Suprapubic skin (tissue), 4 donors: ENCODE measurements at regions not wholly inside any gene's neighbourhood (a gene's known extent, or its start where the extent isn't known, plus 50 kb on each side); places are given as distances from the start of the nearest gene placed in this dataset.

Experiments used
- DNase-seq, 2 donors: peaks; one replicate each; pipeline ENCODE4 v3.0.0-alpha.2; 2019; ENCODE audit warnings: low spot score in 2 of 2
- H3K27ac ChIP-seq: fragments of 200-600 bp; sonication (generic); one replicate; pipeline ENCODE4 v1.5.1; 2019
- H3K27me3 ChIP-seq: fragments of 200-600 bp; sonication (generic); one replicate; pipeline ENCODE4 v1.5.1; 2019
- H3K36me3 ChIP-seq: fragments of 200-600 bp; sonication (generic); one replicate; pipeline ENCODE4 v1.5.1; 2019
- H3K4me1 ChIP-seq: fragments of 200-600 bp; sonication (generic); one replicate; pipeline ENCODE4 v1.5.1; 2019
- H3K4me3 ChIP-seq: fragments of 200-600 bp; sonication (generic); one replicate; pipeline ENCODE4 v1.5.1; 2019; ENCODE audit warnings: mild to moderate bottlenecking
- H3K9me3 ChIP-seq: fragments of 200-600 bp; sonication (generic); one replicate; pipeline ENCODE4 v1.5.1; 2019
- EP300 ChIP-seq: sonication (generic); formaldehyde crosslinking; IDR thresholded peaks from one replicate; pipeline ENCODE4 v1.6.1; 2017; ENCODE audit warnings: antibody characterized with exemption
- POLR2A ChIP-seq, 2 donors: fragments of 450-650 bp; IDR thresholded peaks; one replicate each; pipeline ENCODE4 v1.6.1; 2017; ENCODE audit warnings: antibody characterized with exemption in 2 of 2, mild to moderate bottlenecking in 2 of 2, moderate library complexity in 2 of 2
- POLR2AphosphoS5 ChIP-seq, 3 donors: sonication (generic); formaldehyde crosslinking; IDR thresholded peaks; one replicate each; pipeline ENCODE4 v1.6.1; 2017; ENCODE audit warnings: antibody characterized with exemption in 3 of 3
- WGBS: methylation state at CpG from one replicate; pipeline ENCODE4 v1.1.5; 2018; 5-methylcytosine and 5-hydroxymethylcytosine counted together
- TF ChIP-seq, protein P1 (sequence below), 2 donors: fragments of 200-600 bp in 1 of 2; fragments of 450-650 bp in 1 of 2; sonication (generic) in 1 of 2; IDR thresholded peaks; one replicate each; pipeline ENCODE4 v1.5.1; 2016 to 2019; ENCODE audit warnings: antibody characterized with exemption in 2 of 2, mild to moderate bottlenecking in 1 of 2, moderate library complexity in 1 of 2

DNA sequence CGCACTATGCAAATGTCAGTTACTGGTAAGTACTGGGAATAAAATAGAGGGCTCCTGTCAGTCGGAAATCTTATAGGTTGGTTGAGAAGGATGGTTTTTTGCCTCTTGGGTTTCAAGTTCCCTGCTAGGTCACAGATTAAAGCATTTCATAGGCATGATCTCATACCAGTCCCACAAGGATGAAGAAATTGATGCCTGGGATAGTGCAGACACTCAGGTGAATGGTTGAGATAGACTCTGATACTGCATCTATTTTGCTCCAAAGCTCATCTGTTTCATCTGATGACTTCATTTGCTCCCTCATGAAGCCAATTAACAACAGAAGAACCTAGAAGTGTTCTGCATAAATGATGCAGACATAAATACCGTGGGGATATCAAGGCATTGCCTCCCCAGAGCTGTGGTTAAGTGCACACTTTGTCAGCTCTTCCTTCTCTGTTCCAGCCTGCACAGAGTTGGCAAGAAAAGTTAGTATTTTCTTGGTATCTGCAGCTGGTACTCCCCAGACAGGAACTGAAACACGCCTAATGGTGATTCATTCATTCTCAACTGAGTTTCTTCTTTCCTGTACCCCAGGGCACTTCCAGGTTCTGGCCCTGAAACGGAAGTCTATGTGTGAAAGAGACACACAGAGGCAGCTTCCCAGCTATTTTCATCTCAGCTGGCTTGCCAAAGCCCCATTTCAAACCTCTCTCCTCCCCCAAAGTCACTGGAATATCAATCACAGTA lies 418.3 kb upstream of the SALL1 start:
- no peaks in the 10 kb centered on the region for H3K36me3 ChIP-seq
- no peak for DNase-seq
- no peak overlapping the region for H3K27ac ChIP-seq
- peaks cover 11% of the 10 kb centered on the region for H3K27me3 ChIP-seq
- TF ChIP-seq EP300 (no peak), POLR2A (IDR thresholded peaks at IDR 0.05) (no peak), POLR2AphosphoS5 (IDR thresholded peaks at IDR 0.05) (no peak)
- TF ChIP-seq, protein P1, sequence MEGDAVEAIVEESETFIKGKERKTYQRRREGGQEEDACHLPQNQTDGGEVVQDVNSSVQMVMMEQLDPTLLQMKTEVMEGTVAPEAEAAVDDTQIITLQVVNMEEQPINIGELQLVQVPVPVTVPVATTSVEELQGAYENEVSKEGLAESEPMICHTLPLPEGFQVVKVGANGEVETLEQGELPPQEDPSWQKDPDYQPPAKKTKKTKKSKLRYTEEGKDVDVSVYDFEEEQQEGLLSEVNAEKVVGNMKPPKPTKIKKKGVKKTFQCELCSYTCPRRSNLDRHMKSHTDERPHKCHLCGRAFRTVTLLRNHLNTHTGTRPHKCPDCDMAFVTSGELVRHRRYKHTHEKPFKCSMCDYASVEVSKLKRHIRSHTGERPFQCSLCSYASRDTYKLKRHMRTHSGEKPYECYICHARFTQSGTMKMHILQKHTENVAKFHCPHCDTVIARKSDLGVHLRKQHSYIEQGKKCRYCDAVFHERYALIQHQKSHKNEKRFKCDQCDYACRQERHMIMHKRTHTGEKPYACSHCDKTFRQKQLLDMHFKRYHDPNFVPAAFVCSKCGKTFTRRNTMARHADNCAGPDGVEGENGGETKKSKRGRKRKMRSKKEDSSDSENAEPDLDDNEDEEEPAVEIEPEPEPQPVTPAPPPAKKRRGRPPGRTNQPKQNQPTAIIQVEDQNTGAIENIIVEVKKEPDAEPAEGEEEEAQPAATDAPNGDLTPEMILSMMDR (IDR thresholded peaks at IDR 0.05), result no peak
- H3K4me1 ChIP-seq, result no peaks in the 10 kb centered on the region
- no peak overlapping the region for H3K4me3 ChIP-seq
- H3K9me3 ChIP-seq, result no peaks in the 10 kb centered on the region
- WGBS, result 40% methylated on average over 5 of the region's 5 CpGs

DNA sequence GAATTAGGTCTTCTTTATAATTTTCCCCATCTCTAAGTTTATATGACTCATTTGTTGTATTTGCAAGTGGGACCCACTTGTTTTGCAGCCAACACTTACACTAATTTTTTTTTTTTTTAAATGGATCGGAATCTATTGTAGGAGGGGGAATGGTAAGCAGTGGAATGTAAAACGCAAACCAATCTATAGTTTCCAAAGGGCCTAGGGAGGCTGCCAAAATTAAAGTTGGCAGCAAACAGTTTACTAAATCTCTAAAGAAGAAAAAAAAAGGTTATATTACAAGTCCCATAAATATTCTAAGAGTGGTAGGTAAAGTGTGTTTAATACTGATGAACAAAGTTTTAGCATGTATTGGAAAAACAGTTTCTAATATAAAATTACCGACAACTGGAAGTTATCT lies 416.8 kb upstream of the SALL1 start:
- Histone ChIP-seq H3K4me1 (no peaks in the 10 kb centered on the region), H3K27ac (no peak overlapping the region), H3K27me3 (peaks cover 4% of the 10 kb centered on the region), H3K36me3 (no peaks in the 10 kb centered on the region), H3K9me3 (no peaks in the 10 kb centered on the region), H3K4me3 (no peak overlapping the region)
- WGBS, result 51% methylated on average over 3 of the region's 3 CpGs
- no peak for DNase-seq
- TF ChIP-seq, protein P1 (IDR thresholded peaks at IDR 0.05), result no peak
- TF ChIP-seq EP300, result no peak
- no peak for TF ChIP-seq POLR2A (IDR thresholded peaks at IDR 0.05)
- TF ChIP-seq POLR2AphosphoS5 (IDR thresholded peaks at IDR 0.05), result no peak

DNA sequence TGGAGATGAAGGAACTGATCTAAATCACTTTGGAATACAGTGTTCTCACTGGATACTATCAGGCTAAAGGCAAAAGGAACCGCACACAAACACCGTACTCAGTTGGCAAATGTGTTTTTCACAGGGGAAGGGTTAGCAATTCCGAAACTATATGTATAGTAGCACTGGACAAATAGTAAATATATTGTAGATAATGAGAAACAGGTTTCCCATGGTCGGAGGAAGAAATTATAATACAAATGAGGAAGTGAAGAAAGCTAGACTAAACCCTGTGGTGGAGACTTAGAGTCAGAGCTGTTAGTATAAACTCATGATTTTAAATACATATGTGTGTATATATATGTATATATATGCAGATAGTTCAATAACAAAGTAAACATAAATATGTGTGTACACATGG lies 414.1 kb upstream of the SALL1 start:
- Histone ChIP-seq H3K4me1 (no peaks in the 10 kb centered on the region), H3K27ac (no peak overlapping the region), H3K27me3 (no peaks in the 10 kb centered on the region), H3K9me3 (no peaks in the 10 kb centered on the region), H3K4me3 (no peak overlapping the region), H3K36me3 (no peaks in the 10 kb centered on the region)
- DNase-seq, result no peak
- 80% methylated on average over 4 of the region's 4 CpGs for WGBS
- TF ChIP-seq, protein P1 (IDR thresholded peaks at IDR 0.05), result no peak
- TF ChIP-seq POLR2A (IDR thresholded peaks at IDR 0.05) (no peak), POLR2AphosphoS5 (IDR thresholded peaks at IDR 0.05) (no peak), EP300 (no peak)

DNA sequence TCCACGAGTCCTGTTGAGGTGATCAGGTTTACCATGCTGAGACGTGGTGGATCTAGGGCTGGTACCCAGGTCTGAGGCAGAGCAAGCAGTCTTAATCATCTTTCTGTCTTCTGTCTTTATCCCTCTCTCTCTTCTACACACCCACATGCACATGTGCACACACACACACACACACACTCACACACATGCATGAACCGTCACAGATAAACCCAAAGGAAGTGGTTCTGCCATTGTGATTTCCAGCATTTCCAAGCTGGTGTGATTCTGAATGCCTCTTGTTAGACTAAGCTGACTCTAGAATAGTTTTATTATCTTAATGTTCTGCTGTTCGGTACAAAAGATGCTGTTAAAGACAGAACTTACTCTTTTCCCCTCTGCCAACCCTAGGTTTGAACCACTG lies 411.8 kb upstream of the SALL1 start:
- no peaks in the 10 kb centered on the region for H3K36me3 ChIP-seq
- H3K4me1 ChIP-seq, result no peaks in the 10 kb centered on the region
- TF ChIP-seq POLR2AphosphoS5 (IDR thresholded peaks at IDR 0.05), result no peak
- TF ChIP-seq, protein P1 (IDR thresholded peaks at IDR 0.05), result no peak
- no peak for TF ChIP-seq EP300
- no peak for TF ChIP-seq POLR2A (IDR thresholded peaks at IDR 0.05)
- no peak overlapping the region for H3K27ac ChIP-seq
- H3K4me3 ChIP-seq, result no peak overlapping the region
- 70% methylated on average over 4 of the region's 4 CpGs for WGBS
- H3K27me3 ChIP-seq, result no peaks in the 10 kb centered on the region
- DNase-seq, result no peak
- H3K9me3 ChIP-seq, result no peaks in the 10 kb centered on the region

DNA sequence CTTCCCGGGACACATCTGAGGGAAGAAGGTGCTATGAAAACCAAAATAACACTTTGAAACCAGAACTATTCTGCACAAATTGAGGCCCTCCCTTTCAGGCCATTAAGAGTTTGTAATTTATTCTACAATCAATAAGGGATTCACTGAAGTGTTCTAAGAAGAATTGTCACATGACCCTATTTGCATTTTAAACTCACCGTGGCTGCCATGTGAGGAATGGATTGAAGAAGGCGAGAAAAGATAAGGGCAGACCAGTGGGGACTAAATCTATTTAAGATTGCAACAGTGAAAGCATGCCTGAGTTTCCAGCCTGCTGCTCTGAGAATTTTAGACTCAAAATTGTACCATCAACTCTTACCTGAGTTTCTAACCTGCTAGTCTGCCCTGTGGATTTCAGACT lies 408.8 kb upstream of the SALL1 start:
- Histone ChIP-seq H3K4me3 (no peak overlapping the region), H3K27ac (no peak overlapping the region), H3K27me3 (no peaks in the 10 kb centered on the region), H3K9me3 (no peaks in the 10 kb centered on the region), H3K36me3 (no peaks in the 10 kb centered on the region), H3K4me1 (peaks cover 7% of the 10 kb centered on the region)
- TF ChIP-seq POLR2AphosphoS5 (IDR thresholded peaks at IDR 0.05) (no peak), POLR2A (IDR thresholded peaks at IDR 0.05) (no peak), EP300 (no peak)
- TF ChIP-seq, protein P1 (IDR thresholded peaks at IDR 0.05), result no peak
- DNase-seq, result no peak
- 88% methylated on average over 3 of the region's 3 CpGs for WGBS
